ENCODE measurements at regions not wholly inside any gene's neighbourhood (a gene's known extent, or its start where the extent isn't known, plus 50 kb on each side); places are given as distances from the start of the nearest gene placed in this dataset.
"Not testable (repeated sequence)": the region's sequence is repeated elsewhere in the genome, so short reads cannot be mapped to it uniquely, and the experiment has no call there.

DNA sequence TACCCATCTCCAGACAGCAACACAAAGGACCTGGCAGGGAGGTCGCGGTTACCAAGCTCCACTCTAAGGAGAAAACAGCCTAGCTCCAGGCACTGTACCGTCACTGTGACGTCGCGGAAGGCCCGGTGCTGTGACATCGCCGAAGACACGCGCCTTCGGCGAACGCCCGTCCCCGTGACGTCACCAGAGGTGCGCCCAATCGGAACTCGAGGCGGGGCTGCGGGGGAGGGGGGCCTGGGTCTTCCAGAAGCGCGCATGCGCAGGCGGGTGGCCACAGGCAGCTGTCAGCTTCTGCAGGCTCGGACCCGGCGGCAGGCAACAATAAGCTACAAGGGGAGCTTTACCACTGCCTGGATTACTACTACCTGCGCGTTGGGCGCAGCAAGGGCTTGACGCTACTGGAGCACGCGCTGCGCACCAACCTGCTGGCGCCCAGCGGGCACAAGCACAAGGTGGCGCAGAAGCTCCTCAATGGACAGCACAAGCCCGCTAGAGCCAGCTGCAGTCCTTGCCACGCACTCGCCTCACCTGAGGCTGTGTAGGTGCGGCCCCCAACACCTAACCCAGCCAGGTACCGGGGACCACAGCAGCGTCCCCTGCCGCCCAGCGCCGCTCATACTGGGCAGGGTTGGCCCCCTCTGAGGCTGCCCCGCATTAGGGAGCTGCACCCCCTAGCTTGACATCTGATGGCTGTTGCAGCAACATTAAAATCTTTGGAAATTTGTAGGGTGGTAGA, 208.4 kb downstream of the TPST1 start:
- peak; percentile 96 for DNase-seq (ENCODE audit: low spot score)
- intact Hi-C loops (cut with DNase I), result no loop called here

DNA sequence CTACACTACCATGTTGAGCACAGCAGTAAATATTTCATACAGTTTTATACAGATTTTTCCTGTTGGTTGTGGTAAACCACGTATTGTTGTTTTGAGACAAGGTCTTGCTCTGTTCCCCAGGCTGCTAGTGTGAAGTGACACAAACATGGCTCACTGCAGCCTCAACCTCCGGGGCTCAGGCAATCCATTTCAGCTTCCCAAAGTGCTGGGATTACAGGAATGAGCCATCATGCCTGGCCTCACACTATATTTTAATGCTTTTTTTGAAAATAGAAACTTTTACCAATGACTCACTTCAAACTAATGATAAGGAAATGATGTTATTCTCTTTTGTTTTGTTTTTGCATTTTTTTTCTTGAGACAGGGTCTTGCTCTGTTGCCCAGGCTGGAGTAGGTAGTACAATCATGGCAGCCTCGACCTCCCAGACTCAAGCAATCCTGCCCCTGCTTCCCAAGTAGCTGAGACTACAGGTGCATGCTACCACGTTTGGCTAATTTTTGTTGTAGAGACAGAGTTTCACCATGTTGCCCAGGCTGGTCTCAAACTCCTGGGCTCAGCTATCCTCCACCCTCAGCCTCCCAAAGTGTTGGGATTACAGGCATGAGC, 210.6 kb downstream of the TPST1 start:
- intact Hi-C loops (cut with DNase I), result no loop called here

DNA sequence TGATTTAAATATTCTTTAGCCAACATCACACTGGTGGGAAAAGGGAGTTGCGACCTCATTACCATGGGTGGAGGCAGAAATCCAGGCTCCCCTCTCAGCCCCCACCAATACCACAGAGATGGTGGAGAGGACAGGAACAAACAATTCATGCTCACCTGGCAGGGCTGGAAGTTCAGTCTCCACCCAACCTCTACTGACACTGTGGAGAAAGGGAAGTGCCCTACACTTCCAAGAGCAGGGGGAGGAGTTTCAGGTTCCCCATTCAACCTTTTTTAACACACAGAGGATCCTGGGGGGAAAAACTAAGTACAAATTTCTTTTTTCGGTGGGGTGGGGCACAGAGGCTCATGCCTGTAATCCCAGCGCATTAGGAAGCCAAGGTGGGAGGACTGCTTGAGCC, 210.1 kb upstream of the KCTD7 start:
- DNase-seq (ENCODE audit: low spot score), result no peak
- intact Hi-C loops (cut with DNase I), result no loop called here

More for the DNA sequence above, 210.6 kb downstream of the TPST1 start:
- no peak for DNase-seq (ENCODE audit: low spot score)

DNA sequence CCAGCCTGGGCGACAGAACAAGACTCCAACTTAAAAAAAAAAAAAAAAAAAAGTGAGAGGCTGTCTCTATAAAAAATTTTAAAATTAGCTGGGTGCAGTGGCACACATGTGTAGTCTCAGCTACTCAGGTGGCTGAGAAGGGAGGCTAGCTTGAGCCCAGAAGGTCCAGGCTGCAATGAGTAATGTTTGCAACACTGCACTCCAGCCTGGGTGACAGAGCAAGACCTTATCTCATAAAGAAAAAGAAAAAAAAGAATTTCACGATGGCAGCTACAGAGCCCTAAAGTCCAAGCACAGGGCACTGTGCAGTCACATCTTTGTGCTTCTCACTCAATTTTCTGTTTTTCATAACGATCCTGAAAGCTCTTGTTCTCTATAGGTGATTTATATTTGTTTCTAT, 209.5 kb upstream of the KCTD7 start:
- no peak for DNase-seq (ENCODE audit: low spot score)
- intact Hi-C loops (cut with DNase I), result no loop called here

DNA sequence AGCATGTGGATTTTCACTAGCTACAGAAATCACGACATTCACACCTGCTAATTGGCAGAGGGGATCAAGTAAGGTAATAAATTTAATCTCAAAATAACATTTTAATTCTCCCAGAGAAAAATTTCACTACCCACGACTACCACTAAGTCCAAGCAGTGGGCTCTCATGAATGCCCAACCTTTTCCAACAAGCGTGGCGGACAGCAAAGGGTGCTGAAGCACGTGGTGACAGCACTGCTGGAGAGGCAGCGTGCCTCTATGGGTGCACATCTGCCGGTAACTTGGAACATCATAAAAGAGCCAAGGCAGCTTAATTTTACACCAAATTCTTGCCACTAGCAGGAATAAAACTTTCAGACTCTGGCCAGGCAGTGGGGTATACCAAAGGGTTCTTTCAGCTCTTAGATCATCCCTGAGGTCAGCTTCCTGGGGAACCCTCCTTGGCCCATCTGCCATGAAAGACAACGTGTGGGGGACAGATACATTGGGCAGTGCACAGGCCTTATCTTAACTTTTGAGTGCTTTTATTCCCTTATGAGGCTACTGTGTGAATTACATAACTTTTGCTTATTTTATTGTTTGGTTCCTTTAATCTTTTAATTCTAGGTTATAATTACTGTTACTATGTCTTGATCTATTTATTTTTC, 206.7 kb upstream of the KCTD7 start:
- no peak for DNase-seq (ENCODE audit: low spot score)
- intact Hi-C loops (cut with DNase I), result no loop called here

DNA sequence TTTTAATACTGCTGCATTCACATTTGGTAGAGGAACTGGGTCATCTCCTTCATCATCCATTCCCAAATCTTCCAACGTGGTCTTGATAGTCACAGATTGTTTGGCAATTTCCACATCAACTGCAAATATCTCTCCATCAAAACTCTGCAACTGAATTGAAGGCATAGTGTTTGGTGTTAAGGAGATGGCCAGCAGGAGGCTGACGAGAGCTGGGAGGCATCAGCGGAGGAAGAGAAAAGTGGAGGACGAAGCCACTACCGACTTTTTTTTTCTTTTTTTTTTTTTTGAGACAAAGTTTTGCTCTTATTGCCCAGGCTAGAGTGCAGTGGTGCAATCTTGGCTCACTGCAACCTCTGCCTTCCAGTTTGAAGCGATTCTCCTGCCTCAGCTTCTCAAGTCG, 205.0 kb upstream of the KCTD7 start:
- intact Hi-C loops (cut with DNase I), result no loop called here

DNA sequence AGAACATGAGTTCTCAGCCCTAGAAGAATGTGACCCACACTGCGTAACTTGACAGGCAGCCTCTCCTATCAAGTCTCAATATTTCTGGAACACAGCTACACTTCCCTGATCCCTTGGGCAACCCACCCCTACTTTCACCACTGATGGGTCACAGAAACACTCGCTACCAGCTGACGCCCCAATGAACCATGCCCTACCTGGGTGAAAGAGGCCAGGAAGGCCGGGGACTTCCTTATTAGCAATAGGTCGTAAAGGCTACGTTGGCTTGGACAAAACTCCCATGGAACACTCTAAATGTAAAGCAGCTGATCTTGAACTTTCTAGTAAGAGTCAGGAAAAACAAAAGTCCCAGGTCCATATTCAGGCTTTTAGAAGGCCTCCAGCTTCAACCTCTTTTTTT, 202.3 kb upstream of the KCTD7 start:
- DNase-seq (ENCODE audit: low spot score), result no peak
- intact Hi-C loops (cut with DNase I), result no loop called here

More for the DNA sequence above, 205.0 kb upstream of the KCTD7 start:
- DNase-seq (ENCODE audit: low spot score), result no peak

DNA sequence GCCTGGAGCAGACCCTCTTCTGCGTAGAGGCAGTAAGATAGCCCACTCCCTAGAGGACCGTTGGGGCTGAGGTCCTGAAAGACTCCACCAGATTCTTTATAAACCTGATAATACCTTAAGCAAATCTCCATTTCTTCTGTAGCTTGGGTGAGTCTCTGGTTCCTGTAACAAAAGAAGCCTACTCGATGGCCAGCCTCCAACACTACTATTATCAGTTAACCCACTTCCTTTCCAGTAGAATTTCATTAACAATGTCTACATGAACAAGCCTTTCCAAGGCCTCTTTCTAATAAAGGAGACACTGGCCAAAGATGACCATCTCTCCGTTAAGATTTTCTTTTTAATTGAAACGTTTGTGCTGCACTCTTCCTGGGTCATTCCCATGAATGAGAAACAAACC, 201.7 kb upstream of the KCTD7 start:
- intact Hi-C loops (cut with DNase I), result no loop called here
- DNase-seq (ENCODE audit: low spot score), result no peak

DNA sequence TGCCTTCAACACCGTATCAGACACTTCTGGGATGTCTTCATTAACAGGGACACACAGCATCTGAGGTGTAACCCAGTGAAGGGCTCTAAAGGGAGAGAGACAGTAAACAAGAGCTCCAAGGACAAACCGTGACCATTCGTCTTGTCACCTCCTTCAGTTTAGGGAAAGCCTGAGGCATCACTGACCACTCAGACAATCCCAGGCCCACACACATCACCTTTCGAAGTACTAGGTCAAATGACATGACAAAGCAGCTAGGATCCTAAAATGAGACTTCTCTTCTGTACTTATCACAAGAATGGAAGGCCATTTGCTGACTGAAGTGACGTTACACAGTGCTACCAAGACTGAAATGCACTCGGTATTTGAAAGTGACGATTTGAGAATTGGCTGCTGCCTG, 200.7 kb upstream of the KCTD7 start:
- DNase-seq (ENCODE audit: low spot score), result no peak
- intact Hi-C loops (cut with DNase I), result no loop called here

DNA sequence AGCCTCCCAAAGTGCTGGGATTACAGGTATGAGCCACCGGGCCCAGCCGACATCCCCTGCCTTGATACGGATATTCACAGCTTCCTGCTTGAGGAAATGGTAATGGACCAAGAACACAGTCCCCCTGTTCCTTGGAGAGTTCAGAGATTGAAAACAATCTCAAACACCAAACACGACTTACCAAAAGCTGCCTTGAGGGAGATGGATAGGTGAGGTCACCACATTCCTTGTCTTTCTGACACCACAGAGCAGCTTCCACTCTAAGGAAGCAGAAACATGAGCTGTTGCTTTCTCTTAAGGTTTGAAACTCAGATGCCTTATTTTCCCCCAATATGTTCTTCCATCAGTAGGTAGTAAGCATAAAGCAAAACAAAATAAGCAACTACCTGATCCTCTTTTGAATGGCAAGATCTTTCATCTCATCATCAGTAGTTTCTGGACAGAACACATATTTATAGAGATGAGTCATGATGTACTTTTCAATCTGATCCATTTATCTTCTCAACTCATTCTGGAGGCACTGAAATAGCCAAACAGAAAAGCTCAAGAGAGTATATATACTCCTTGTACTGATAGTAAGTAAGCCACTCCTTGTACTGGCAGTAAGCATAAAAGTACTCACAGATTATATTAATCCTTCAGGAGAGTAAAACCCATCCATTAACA, 199.1 kb upstream of the KCTD7 start:
- no peak for DNase-seq (ENCODE audit: low spot score)
- intact Hi-C loops (cut with DNase I), result no loop called here

DNA sequence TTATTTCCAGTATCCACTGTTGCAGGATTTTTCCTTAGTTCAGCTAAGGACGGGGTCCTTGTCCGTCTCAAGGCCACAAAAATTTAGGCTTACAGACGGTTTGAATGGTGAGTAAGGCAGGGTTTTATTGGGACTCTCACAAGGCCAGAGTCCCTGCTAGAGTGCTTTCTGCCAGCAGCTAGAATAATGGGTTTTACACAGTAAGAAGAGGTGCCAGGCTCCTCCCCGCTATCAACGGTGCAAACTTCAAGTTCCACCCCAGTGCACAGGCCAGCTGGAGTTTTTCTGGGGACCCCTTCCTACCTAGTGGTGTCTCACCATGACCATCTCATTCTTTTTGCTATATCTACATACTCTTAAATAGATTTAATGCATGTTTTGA, 198.5 kb upstream of the KCTD7 start:
- DNase-seq (ENCODE audit: low spot score), result no peak
- intact Hi-C loops (cut with DNase I), result no loop called here

DNA sequence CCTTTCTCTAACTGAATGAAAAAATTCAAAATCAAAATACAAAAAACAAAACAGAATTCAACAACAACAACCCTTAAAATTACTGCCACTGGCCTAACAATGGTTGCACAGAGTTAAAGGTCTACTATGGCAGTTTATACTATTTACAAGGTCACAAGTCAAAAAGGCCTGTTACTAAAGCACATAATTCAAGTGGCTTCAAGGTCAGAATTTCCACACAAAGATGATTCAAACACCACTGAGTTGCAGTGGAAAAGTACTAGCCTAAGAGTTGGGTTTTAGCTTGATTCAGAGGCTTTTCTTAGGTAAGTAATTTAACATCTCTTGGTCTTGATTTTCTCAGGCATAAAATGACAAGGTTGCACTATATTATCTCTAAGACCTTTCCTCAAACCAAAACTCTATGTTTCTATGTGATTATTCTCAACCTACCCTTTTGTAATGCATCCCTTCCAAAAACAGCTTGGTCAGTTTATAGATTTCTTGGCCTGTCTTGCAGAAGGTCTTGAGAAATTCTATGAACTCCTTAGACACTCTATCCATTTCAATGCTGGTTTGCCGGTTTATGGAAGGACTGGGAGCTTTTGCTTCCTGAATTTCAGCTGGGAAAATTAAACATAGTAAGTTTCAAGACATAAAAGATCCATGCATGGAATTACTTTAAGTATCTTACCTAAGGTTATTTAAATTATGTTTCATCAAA, 189.8 kb upstream of the KCTD7 start:
- DNase-seq (ENCODE audit: low spot score); intact Hi-C loops (cut with DNase I): not testable (repeated sequence)

DNA sequence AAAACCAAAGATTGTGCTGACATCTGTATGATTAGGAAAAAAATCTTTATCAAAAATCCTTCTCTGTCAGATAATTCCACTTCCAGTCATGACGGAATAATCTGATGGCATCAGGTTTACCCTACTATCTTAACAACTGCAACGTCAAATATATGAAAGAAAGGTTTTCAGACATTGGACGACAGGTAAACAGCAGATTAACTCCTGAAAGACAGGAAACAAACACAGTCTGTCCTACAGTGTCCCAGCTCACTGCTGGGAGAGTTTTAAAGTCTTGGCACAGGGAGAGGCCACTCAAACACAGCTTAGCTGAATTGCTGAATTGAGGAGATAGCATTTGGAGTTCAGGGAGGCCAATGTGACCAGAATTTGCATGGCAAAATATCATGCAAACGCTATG, 186.3 kb upstream of the KCTD7 start:
- intact Hi-C loops (cut with DNase I), result no loop called here
- DNase-seq (ENCODE audit: low spot score), result no peak

DNA sequence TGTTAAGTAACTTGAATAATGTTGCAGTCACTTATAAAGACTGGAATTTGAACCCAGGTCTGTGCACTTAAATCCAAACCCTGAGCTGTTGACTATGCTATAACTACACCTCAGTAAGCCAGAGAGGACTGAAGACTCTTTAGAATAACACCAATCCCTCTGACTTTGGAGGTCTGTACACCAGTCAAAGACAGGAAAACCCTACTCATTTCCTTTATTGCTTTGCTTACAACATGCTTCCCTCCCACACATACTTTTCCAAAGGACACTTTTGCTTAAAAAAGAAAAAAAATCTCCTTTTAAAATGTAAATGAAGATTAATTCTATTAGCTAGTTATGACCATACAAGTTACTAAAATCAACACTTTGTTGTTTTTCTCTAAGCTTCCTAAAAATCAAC, 184.7 kb upstream of the KCTD7 start:
- DNase-seq (ENCODE audit: low spot score), result no peak
- intact Hi-C loops (cut with DNase I), result no loop called here

DNA sequence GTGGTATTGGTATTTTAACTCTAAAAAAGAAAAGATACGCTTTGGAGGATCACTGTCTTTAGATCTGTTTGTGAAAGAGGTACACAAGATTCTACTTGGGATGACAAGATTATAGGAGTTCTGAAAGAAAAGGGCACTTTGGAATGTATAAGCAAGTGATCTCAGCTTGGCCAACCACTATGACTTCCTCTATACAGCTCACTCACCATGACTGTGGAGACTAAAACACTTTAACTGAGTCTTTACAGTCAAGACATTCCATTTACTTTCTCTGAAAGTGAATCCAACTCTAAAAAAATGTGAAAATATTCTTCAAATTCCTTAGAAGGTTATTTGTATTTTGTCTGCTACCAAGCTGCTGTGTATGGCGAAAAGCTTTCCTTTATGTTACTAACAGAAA, 181.7 kb upstream of the KCTD7 start:
- DNase-seq (ENCODE audit: low spot score); intact Hi-C loops (cut with DNase I): not testable (repeated sequence)

DNA sequence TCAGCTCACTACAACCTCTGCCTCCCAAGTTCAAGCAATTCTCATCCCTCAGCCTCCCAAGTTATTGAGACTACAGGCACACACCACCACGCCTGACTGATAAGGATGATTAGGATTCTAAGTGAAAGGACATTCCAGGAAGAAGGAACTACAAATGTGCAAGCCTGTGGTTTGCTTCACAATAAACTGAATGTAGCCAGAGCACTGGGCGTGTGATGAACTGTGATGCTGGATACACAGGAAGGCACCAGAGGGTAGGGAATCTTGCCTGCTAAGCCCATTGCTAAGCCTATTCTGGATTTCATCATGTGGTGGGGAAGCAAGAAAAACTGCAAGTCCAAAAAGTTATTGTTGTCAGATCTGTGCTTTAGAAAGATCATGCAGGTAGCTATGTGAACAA, 177.9 kb upstream of the KCTD7 start:
- intact Hi-C loops (cut with DNase I); DNase-seq (ENCODE audit: low spot score): not testable (repeated sequence)

DNA sequence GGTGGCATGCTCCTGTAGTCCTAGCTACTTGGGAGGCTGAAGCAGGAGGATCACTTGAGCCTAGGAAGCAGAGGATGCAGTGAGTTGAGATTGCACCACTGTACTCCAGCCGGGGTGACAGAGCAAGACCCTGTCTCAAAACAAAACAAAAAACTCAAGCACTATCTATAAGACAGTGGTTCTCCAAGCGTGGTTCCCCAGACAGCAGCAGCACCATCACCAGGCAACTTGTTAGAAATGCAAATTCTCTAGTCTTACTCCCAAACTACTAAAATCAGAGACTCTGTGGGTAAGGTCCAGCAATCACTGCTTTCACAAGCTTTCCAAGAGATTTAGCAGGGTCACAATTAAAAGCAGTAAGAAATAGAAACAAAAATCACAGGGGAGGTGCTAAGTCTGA, 177.0 kb upstream of the KCTD7 start:
- intact Hi-C loops (cut with DNase I); DNase-seq (ENCODE audit: low spot score): not testable (repeated sequence)

DNA sequence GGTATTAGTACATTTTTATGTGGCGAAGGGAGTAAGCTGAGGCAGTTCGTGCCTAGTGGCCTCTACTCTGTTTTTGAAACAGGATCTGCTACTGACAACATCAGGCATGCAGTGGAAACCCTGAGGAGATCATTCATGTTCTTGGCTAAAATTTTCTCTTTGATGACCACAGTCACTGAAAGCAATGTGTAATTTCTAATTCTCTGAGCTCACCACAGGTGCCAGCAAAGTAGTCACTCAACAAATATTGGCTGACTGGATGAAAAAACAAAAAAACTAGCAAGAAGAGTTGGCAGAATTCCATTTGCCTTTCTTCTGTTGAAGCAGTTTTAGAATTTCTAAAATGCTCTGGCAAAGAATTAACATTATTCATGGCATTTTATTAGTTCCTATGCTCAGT, 176.5 kb upstream of the KCTD7 start:
- intact Hi-C loops (cut with DNase I), result no loop called here
- no peak for DNase-seq (ENCODE audit: low spot score)

DNA sequence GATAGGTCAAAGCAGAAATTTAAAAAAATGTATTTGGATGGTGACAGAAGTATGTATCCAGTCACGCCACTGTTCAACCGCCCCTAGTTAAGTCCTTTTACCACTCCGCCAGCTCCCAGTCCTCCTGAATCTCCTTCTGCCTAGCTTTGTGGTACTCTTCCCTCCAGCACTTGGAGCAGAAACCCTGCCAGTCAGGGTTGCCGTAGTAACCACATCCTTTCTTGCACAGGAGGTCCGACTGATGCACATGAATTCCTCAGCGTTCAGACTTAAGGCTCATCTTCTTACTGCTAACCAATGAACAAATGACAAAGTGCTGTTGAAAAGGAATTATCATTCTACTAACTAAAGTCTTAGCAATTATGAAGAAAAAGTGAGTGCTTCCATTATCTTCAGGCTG, 175.3 kb upstream of the KCTD7 start:
- DNase-seq (ENCODE audit: low spot score), result no peak
- intact Hi-C loops (cut with DNase I), result no loop called here
